ENCODE measurements at regions not wholly inside any gene's neighbourhood (a gene's known extent, or its start where the extent isn't known, plus 50 kb on each side); places are given as distances from the start of the nearest gene placed in this dataset.

GRCh38 chr6:125549202-125549884 lies 200.1 kb upstream of the HEY2 start:
- Histone ChIP-seq H2AFZ (ENCODE audit: low read depth, low read length) (no peak overlapping the region), H3K4me2 (ENCODE audit: insufficient read depth, low read length) (no peak overlapping the region), H3K4me1 (ENCODE audit: control insufficient read depth, extremely low read depth, insufficient read depth, low read length) (peaks cover 5% of the 10 kb centered on the region), H3K9me1 (replicated peaks; ENCODE audit: control insufficient read depth, extremely low read depth, insufficient read depth, low read length) (no peaks in the 10 kb centered on the region), H3K4me3 (replicated peaks in 1 of 3; ENCODE audit: insufficient read depth in 1 of 3, low read depth in 1 of 3, low read length in 3 of 3) (no peak overlapping the region), H3K9ac (replicated peaks; ENCODE audit: extremely low read depth, insufficient read depth, low read length) (no peak overlapping the region), H3K27ac (ENCODE audit: insufficient read depth, low read depth, low read length) (no peak overlapping the region), H3K79me2 (ENCODE audit: control insufficient read depth, insufficient read depth, low read length) (no peaks in the 10 kb centered on the region), H3K36me3 (ENCODE audit: control insufficient read depth in 2 of 2, extremely low read depth in 1 of 2, insufficient read depth in 2 of 2, low read length in 2 of 2) (no peaks in the 10 kb centered on the region), H4K20me1 (replicated peaks; ENCODE audit: control insufficient read depth, extremely low read depth, insufficient read depth, low read length) (no peaks in the 10 kb centered on the region), H3K27me3 (ENCODE audit: control insufficient read depth in 2 of 2, insufficient read depth in 2 of 2, low read length in 2 of 2) (peaks cover 2 to 15% of the 10 kb centered on the region in 2 experiments), H3K9me3 (replicated peaks; ENCODE audit: control insufficient read depth, insufficient read depth, low read length) (no peaks in the 10 kb centered on the region)
- ChIA-PET POLR2A (no interaction called here), CTCF (no interaction called here)
- BruUV-seq (replicated peaks) = no TSS peak
- peak; percentile 11 for DNase-seq (ENCODE audit: low read depth, low spot score)
- no peak for FAIRE-seq
- dilution Hi-C loops (cut with MboI; ENCODE audit: extremely low pct_ligation_motif_present, low sequenced_read_pairs) = no loop called here
- intact Hi-C loops (cut with micrococcal nuclease) = no loop called here
- TF ChIP-seq MAX (IDR thresholded peaks at IDR 0.05; ENCODE audit: insufficient read depth, insufficient read length) (no peak), FOS (IDR thresholded peaks at IDR 0.05; ENCODE audit: borderline replicate concordance, insufficient read depth, low read length) (peak; percentile 58), GATA2 (IDR thresholded peaks at IDR 0.05; ENCODE audit: insufficient read depth, insufficient read length, low read depth, low read length) (peak; percentile 54)

GRCh38 chr6:125550892-125551291 lies 198.5 kb upstream of the HEY2 start:
- peaks cover 5% of the 10 kb centered on the region for H3K4me1 ChIP-seq (ENCODE audit: control insufficient read depth, extremely low read depth, insufficient read depth, low read length)
- DNase-seq (ENCODE audit: low read depth, low spot score) (peak; percentile 18), FAIRE-seq (peak; percentile 63)
- no peak overlapping the region for H2AFZ ChIP-seq (ENCODE audit: low read depth, low read length)
- H3K9me1 ChIP-seq (replicated peaks; ENCODE audit: control insufficient read depth, extremely low read depth, insufficient read depth, low read length) = no peaks in the 10 kb centered on the region
- peak; percentile 53 for TF ChIP-seq GATA2 (IDR thresholded peaks at IDR 0.05; ENCODE audit: insufficient read depth, insufficient read length, low read depth, low read length)
- no peak for TF ChIP-seq JUN (IDR thresholded peaks at IDR 0.05; ENCODE audit: borderline replicate concordance, insufficient read depth, insufficient read length, low read depth)
- H4K20me1 ChIP-seq (replicated peaks; ENCODE audit: control insufficient read depth, extremely low read depth, insufficient read depth, low read length) = no peaks in the 10 kb centered on the region
- H3K9me3 ChIP-seq (replicated peaks; ENCODE audit: control insufficient read depth, insufficient read depth, low read length) = no peaks in the 10 kb centered on the region
- no peaks in the 10 kb centered on the region for H3K79me2 ChIP-seq (ENCODE audit: control insufficient read depth, insufficient read depth, low read length)
- H3K9ac ChIP-seq (replicated peaks; ENCODE audit: extremely low read depth, insufficient read depth, low read length) = no peak overlapping the region
- H3K27me3 ChIP-seq (ENCODE audit: control insufficient read depth in 2 of 2, insufficient read depth in 2 of 2, low read length in 2 of 2) = peaks cover 2 to 11% of the 10 kb centered on the region in 2 experiments
- H3K4me3 ChIP-seq (replicated peaks in 1 of 3; ENCODE audit: insufficient read depth in 1 of 3, low read depth in 1 of 3, low read length in 3 of 3) = no peak overlapping the region
- ChIA-PET POLR2A (no interaction called here), CTCF (no interaction called here)
- BruUV-seq (replicated peaks) = no TSS peak
- intact Hi-C loops (cut with micrococcal nuclease) = loop anchor here (2.0 kb wide), 1 partner anchor 38 kb away; no protein-coding TSS in a partner anchor
- dilution Hi-C loops (cut with MboI; ENCODE audit: extremely low pct_ligation_motif_present, low sequenced_read_pairs) = no loop called here
- no peaks in the 10 kb centered on the region for H3K36me3 ChIP-seq (ENCODE audit: control insufficient read depth in 2 of 2, extremely low read depth in 1 of 2, insufficient read depth in 2 of 2, low read length in 2 of 2)
- no peak overlapping the region for H3K27ac ChIP-seq (ENCODE audit: insufficient read depth, low read depth, low read length)
- no peak overlapping the region for H3K4me2 ChIP-seq (ENCODE audit: insufficient read depth, low read length)

All from endothelial cell of umbilical vein (primary cell).